OCI-M2 (cell line): ENCODE measurements at regions not wholly inside any gene's neighbourhood (a gene's known extent, or its start where the extent isn't known, plus 50 kb on each side); places are given as distances from the start of the nearest gene placed in this dataset.

Experiments
- DNase-seq: peaks from one replicate; lab custom pipeline; 2025; ENCODE audit not compliant: unreplicated experiment; lab: John Stamatoyannopoulos, UW

- DNase-seq: no peak
These were observed 244.9 kb upstream of the AGA start for GRCh38 chr4:177687117-177687516.

- no peak for DNase-seq
These were observed 250.7 kb upstream of the AGA start for GRCh38 chr4:177692907-177693306.

- DNase-seq: no peak
These were observed 254.3 kb upstream of the AGA start for GRCh38 chr4:177696438-177696966.

DNA sequence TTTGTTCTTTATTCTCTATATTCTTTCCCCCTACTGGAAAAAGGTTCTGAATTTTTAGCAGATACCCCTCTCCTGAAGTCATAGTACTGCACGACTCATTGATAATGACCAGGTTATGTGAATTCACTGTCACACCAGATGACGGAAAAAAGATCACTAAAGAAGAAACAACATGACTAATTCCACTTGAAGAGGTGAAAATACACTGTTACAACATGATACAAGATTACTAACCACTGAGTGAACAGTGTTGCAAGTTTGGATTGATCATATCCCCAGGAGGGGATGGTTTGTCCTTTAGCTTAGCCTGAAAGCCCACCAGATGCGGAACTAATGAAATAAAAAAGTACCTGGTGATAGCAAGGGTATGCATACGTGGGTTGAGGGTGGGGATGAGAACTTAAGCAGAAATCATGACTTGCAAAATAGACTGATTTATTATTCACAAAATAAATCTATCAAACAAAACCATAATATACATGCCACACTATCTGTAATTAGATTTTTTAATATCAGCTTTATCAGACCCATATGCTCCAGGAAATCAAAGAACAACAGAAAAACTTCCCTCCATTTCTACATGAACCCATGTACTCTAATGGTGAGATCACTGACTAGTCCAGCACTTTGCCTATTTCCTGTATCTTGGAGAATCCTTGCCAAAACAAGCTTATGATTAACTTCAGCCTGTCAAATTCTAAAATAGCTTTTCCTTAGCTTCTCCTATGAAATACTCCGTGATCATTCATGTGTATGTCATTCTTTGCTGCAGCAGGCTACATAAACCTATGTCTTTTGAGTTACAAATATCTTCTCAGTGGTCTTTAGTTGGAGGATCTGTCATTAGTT is 257.4 kb upstream of the AGA start:
- no peak for DNase-seq

DNA sequence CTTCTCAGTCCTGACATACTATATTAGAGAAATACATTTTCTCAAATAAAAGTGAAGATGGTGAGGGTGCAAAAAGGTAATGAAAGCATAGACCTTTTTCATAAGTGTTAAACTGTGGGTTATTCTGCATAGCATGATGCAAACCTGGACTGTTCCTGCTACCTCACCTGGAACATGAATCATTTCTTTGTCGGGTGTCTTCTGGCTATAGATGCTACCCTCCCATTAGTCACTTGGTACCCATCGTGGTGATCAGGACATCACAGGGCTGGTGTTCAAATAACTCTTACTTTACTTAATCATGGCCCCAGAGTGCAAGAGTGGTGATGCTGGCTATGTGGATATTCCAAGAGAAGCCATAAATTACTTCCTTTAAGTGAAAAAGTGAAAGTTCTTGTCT is 264.7 kb upstream of the AGA start:
- DNase-seq: no peak

DNA sequence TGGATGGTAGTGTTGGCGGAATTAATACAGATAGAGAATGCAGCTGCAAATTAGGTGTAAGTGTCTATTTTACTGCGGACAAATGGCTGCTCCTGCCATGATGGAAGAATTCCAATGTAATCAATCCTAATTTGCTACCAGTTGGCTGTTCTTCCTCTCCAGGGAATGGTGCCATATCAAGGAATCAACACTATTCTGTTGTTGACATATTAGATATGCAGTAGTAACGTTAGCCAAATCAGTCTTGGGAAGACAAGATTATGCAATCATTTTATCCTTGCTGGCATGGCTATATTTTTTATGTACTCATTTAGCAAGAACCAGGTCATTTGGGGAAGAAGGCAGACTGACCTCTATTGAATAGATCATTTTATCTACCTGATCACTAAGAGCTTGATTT is 271.2 kb upstream of the AGA start:
- no peak for DNase-seq

GRCh38 chr4:177717407-177717806 is 275.2 kb upstream of the AGA start:
- DNase-seq: no peak

DNA sequence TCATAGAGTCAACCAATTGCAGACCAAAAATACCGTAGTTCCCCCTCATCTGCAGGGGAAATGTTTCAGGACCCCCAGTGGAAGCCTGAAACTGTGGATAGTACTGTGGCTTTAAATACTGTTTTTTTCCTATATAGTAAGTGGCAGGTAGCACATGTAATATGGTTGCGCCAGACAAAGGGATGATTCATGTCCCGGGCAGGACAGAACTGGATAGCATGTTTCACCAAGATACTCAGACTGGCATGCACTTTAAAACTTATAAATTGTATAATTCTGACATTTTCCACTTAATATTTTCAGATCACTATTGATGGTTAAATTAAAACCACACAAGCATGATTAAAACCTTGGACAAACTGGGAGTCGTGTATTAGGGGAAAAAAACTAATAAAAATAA is 276.3 kb upstream of the AGA start:
- no peak for DNase-seq

DNA sequence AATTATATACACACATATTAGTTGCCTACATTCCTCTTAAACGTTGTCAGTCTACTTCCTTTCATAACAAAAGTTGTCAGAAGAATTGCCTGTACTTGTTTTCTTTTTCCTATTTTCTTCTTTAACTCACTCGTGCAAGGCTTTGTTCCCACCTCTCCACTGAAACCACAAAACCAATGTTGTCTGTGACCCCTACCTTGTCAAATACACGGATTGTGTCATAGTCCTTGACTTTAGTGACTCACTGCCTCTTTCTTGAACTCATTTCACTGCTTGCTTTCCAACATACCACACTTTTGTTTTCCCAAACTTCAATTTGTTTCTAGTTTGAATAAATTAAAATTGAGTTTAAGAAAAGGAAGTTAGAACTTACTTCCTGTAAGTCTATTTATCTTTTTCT is 283.9 kb upstream of the AGA start:
- no peak for DNase-seq

DNA sequence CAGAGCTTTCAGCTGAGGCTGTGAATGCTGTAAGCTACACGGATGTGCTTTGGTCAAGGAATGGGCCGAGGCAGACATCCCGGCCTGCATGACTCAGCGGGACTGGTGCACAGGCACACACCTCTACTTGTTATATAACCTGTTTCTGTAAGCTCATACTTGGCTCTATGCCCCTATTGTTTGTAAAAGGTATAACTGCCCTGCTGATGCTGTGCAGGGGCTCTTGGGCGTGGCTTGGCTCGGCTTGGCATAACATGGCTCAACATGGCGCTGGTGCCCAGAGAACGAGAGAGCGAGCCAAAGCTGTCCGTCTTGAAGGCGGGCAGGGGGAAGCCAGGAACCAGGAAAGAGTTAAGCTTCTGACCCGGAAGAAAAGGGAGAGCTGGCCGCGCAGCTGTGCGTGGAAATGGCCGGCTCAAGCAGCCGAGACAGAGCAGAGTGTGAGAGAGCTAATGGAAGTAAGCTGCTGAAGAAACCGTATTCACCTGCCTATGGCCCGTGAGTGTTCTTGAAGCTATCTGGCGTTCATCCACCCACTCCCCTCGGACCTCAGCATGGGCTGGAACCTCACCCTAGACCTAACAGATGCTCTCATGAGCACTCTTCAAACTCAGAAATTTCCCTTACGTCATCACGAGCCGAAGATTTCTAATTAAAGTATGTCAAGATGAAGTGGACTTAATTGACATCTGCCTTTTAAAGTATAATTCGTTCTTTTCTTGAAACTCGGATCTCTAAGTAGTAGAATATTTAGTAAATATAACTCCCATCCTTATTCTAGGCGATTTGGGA is 286.3 kb upstream of the AGA start:
- DNase-seq: no peak

GRCh38 chr4:177729681-177730080 is 287.4 kb upstream of the AGA start:
- DNase-seq: no peak

DNA sequence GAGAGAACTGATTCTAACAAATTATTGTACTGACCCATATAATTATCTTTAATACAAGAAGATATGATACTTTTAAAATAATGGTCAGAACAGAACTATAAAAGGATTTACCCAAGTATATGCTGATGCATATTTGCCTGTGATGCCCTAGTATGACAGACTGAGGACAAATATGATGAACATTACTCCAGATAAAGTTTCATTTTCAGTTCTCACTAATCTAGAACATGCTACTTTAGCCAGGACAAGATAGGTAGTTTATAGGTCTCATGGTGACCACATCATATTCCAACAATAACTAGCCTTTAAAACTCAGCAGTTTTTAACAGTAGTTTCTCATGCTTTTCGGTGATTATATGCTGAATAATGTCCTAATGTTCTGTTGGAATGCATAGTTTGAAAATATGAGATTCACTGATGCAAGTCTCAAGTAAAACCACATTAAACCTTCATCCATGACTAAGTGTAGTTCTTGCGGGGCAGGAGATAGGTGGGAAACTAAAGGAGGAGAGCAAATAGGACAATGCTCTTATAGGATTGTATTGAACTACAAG is 295.2 kb upstream of the AGA start:
- DNase-seq: no peak

DNA sequence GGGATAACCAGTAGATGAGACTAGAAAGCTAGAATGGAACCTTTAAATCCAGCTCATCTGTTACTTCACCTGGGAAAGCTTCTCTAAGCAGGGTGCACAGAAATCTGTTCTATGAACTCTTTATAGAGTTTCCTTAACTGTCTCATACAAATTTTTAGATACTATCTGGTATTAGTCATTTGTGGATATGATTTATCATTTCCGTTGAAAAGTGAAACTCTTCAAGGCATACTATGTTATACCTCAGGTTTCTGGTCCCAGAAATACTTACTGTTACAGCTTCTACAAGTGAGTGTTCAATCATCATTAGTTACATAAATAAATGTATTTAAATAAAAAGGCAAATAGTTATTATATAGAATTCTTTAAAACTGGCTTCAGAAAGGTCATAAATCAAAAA is 298.3 kb upstream of the AGA start:
- DNase-seq: no peak

GRCh38 chr4:177759729-177760128 is 317.5 kb upstream of the AGA start:
- DNase-seq: no peak

DNA sequence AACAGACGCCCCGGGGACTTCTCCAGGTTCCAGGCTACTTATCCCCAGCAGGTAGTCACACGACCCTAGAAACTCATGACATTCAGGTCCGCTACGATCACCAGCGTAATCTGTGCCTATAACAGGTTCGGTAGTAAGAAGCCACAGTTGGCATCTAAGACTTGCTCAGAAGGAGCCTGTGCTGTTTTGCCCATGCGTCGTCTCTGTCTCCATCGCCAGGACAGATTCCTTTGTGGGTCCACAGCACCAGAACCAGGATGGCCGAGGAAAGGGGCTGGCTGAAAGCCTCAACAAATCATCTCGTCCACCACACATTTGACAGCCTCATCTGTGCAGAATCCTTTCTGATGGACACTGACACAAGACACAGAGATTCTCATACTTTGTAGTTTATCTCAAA is 319.5 kb upstream of the AGA start:
- DNase-seq: no peak

GRCh38 chr4:177769155-177769554 is 326.9 kb upstream of the AGA start:
- no peak for DNase-seq

GRCh38 chr4:177770776-177771175 is 328.5 kb upstream of the AGA start:
- DNase-seq: no peak

- no peak for DNase-seq
These were observed 329.4 kb upstream of the AGA start for GRCh38 chr4:177771645-177772044.

GRCh38 chr4:177778623-177779022 is 336.4 kb upstream of the AGA start:
- no peak for DNase-seq

DNA sequence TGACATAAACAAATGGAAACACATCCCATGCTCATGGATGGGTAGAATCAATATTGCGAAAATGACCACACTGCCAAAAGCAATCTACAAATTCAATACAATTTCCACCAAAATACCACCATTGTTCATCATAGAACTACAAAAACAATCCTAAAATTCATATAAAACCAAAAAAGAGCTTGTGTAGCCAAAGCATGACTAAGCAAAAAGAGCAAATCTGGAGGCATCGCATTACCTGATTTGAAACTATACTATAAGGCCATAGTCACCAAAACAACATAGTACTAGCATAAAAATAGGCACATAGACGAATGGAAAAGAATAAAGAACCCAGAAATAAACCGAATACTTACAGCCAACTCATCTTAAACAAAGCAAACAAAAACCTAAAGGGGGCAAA is 342.8 kb upstream of the AGA start:
- no peak for DNase-seq

DNA sequence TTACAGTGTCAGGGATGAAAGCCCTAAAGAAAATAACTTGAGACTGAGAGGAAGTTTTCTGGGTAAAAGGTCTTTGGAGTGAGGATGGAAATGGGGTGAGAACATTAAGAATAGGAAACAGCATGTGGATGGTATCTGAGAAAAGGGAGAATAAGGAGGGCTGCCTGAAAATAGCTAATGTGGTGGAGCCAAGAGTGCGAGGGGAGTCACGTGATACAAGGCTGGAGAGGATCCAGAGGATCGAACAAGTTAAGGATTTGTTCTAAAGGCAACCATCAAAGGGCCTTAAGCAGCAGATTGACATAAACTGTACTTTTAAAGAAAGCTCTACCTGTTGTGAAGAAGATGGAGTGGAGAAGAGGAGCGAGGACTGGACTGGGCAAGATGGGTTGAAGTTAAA is 347.4 kb upstream of the AGA start:
- DNase-seq: no peak

GRCh38 chr4:177791188-177791587 is 349.0 kb upstream of the AGA start:
- DNase-seq: no peak
